ENCODE measurements at regions not wholly inside any gene's neighbourhood (a gene's known extent, or its start where the extent isn't known, plus 50 kb on each side); places are given as distances from the start of the nearest gene placed in this dataset.

DNA sequence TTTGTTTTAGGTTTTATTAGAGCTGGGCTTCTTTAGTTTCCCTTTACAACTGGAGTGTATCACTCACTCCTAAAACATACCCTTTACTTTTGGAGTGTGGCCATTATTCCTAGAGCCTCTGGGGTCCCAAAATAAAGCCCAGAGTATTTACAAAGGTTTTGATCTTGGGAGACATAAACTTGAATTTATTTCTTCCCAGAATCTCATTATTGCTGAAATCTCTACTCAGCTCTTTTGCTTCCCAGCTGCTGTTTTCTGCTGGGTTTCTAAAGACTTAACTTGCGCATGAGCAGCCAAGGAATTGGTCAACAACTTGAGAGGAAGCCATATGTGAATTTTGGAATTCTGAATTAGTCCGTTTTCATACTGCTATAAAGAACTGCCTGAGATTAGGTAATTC lies 94.5 kb upstream of the NRSN1 start:
- ATAC-seq: no peak
- Histone ChIP-seq H3K9ac (ENCODE audit: low read length) (no peak overlapping the region), H3K27me3 (ENCODE audit: insufficient read depth, low read length) (no peaks in the 10 kb centered on the region), H3K4me2 (ENCODE audit: low read length) (no peak overlapping the region), H3K4me1 (ENCODE audit: control insufficient read depth in 1 of 2, insufficient read depth in 2 of 2, low read length in 2 of 2) (no peaks in the 10 kb centered on the region), H3K36me3 (ENCODE audit: control insufficient read depth in 1 of 2, insufficient read depth in 2 of 2, low read length in 2 of 2) (no peaks in the 10 kb centered on the region), H4K20me1 (ENCODE audit: insufficient read depth) (no peaks in the 10 kb centered on the region), H3K79me2 (ENCODE audit: insufficient read depth, low read length) (no peaks in the 10 kb centered on the region), H3K9me2 (ENCODE audit: insufficient read depth) (no peaks in the 10 kb centered on the region), H3K27ac (ENCODE audit: low read depth, low read length) (no peak overlapping the region), H3K4me3 (replicated peaks in 1 of 2; ENCODE audit: low read depth in 1 of 2, low read length in 2 of 2) (no peak overlapping the region), H3K9me3 (ENCODE audit: control insufficient read depth in 1 of 2, insufficient read depth in 1 of 2, low read depth in 1 of 2, low read length in 2 of 2) (no peaks in the 10 kb centered on the region; a peak in 1 of 4 replicates), H2AFZ (ENCODE audit: low read depth, low read length, poor library complexity, severe bottlenecking) (no peak overlapping the region)
- DNase-seq (ENCODE audit: low read depth, low spot score): no peak
- RAD21 ChIA-PET (ENCODE audit: low non-redundant PET in 1 of 2, low total read pairs in 2 of 2, uncharacterized antibody in 2 of 2, unreplicated experiment in 2 of 2): no interaction called here
- BruUV-seq (replicated peaks): no TSS peak
- POLR2A ChIA-PET: no interaction called here
- CTCF ChIA-PET: no interaction called here
- TF ChIP-seq SRF (IDR thresholded peaks at IDR 0.05; ENCODE audit: low read depth): no peak
- no peak for TF ChIP-seq TCF7L2 (IDR thresholded peaks at IDR 0.05; ENCODE audit: borderline replicate concordance, extremely low read depth, insufficient read depth, insufficient read length)
- TF ChIP-seq RAD21 (IDR thresholded peaks at IDR 0.05; ENCODE audit: low read depth): no peak
- no peak for TF ChIP-seq ZFX (IDR thresholded peaks at IDR 0.05)
- TF ChIP-seq ZNF274 (IDR thresholded peaks at IDR 0.05; ENCODE audit: low read depth, low read length): no peak
- intact Hi-C loops (cut with micrococcal nuclease): no loop called here

- Histone ChIP-seq H3K36me3 (ENCODE audit: control insufficient read depth in 1 of 2, insufficient read depth in 2 of 2, low read length in 2 of 2) (no peaks in the 10 kb centered on the region), H3K4me1 (ENCODE audit: control insufficient read depth in 1 of 2, insufficient read depth in 2 of 2, low read length in 2 of 2) (no peaks in the 10 kb centered on the region), H2AFZ (ENCODE audit: low read depth, low read length, poor library complexity, severe bottlenecking) (no peak overlapping the region), H3K9ac (ENCODE audit: low read length) (no peak overlapping the region), H3K27me3 (ENCODE audit: insufficient read depth, low read length) (no peaks in the 10 kb centered on the region), H3K4me3 (replicated peaks in 1 of 2; ENCODE audit: low read depth in 1 of 2, low read length in 2 of 2) (no peak overlapping the region), H3K4me2 (ENCODE audit: low read length) (no peak overlapping the region), H3K79me2 (ENCODE audit: insufficient read depth, low read length) (no peaks in the 10 kb centered on the region), H3K27ac (ENCODE audit: low read depth, low read length) (no peak overlapping the region), H3K9me2 (ENCODE audit: insufficient read depth) (no peaks in the 10 kb centered on the region), H3K9me3 (ENCODE audit: control insufficient read depth in 1 of 2, insufficient read depth in 1 of 2, low read depth in 1 of 2, low read length in 2 of 2) (peaks cover 0 to 2% of the 10 kb centered on the region in 2 experiments; a peak in 1 of 4 replicates), H4K20me1 (ENCODE audit: insufficient read depth) (no peaks in the 10 kb centered on the region)
- DNase-seq (ENCODE audit: low read depth, low spot score) (no peak), ATAC-seq (no peak)
- intact Hi-C loops (cut with micrococcal nuclease): no loop called here
- BruUV-seq (replicated peaks): no TSS peak
- ChIA-PET CTCF (no interaction called here), POLR2A (no interaction called here), RAD21 (ENCODE audit: low non-redundant PET in 1 of 2, low total read pairs in 2 of 2, uncharacterized antibody in 2 of 2, unreplicated experiment in 2 of 2) (no interaction called here)
- no peak for TF ChIP-seq EZH2 (IDR thresholded peaks at IDR 0.05)
- no peak for TF ChIP-seq ZBTB33 (IDR thresholded peaks at IDR 0.05; ENCODE audit: extremely low read depth, insufficient replicate concordance, low read length)
- TF ChIP-seq, protein P1, sequence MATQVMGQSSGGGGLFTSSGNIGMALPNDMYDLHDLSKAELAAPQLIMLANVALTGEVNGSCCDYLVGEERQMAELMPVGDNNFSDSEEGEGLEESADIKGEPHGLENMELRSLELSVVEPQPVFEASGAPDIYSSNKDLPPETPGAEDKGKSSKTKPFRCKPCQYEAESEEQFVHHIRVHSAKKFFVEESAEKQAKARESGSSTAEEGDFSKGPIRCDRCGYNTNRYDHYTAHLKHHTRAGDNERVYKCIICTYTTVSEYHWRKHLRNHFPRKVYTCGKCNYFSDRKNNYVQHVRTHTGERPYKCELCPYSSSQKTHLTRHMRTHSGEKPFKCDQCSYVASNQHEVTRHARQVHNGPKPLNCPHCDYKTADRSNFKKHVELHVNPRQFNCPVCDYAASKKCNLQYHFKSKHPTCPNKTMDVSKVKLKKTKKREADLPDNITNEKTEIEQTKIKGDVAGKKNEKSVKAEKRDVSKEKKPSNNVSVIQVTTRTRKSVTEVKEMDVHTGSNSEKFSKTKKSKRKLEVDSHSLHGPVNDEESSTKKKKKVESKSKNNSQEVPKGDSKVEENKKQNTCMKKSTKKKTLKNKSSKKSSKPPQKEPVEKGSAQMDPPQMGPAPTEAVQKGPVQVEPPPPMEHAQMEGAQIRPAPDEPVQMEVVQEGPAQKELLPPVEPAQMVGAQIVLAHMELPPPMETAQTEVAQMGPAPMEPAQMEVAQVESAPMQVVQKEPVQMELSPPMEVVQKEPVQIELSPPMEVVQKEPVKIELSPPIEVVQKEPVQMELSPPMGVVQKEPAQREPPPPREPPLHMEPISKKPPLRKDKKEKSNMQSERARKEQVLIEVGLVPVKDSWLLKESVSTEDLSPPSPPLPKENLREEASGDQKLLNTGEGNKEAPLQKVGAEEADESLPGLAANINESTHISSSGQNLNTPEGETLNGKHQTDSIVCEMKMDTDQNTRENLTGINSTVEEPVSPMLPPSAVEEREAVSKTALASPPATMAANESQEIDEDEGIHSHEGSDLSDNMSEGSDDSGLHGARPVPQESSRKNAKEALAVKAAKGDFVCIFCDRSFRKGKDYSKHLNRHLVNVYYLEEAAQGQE (IDR thresholded peaks at IDR 0.05; ENCODE audit: low read depth): no peak
- TF ChIP-seq YY1 (IDR thresholded peaks at IDR 0.05; ENCODE audit: extremely low read depth, insufficient replicate concordance, low read depth, low read length): no peak
- no peak for TF ChIP-seq POLR2A (IDR thresholded peaks at IDR 0.05; ENCODE audit: borderline replicate concordance, extremely low read depth, insufficient read depth, insufficient read length)
- no peak for TF ChIP-seq ZFX (IDR thresholded peaks at IDR 0.05)
- TF ChIP-seq CEBPB (IDR thresholded peaks at IDR 0.05; ENCODE audit: low read depth): no peak
- no peak for TF ChIP-seq EZH2phosphoT487 (IDR thresholded peaks at IDR 0.05; ENCODE audit: borderline replicate concordance)
- no peak for TF ChIP-seq ZNF274 (IDR thresholded peaks at IDR 0.05; ENCODE audit: low read depth, low read length)
- TF ChIP-seq FOSL1 (IDR thresholded peaks at IDR 0.05; ENCODE audit: low read depth): no peak
- TF ChIP-seq POLR2AphosphoS5 (IDR thresholded peaks at IDR 0.05; ENCODE audit: low read depth, low read length): no peak
- no peak for TF ChIP-seq EGR1 (IDR thresholded peaks at IDR 0.05; ENCODE audit: low read depth)
Observed at GRCh38 chr6:24032896-24033688, 92.9 kb upstream of the NRSN1 start.
